Natural killer cell (primary cell): ENCODE measurements at regions not wholly inside any gene's neighbourhood (a gene's known extent, or its start where the extent isn't known, plus 50 kb on each side); places are given as distances from the start of the nearest gene placed in this dataset.
"Not testable (repeated sequence)": the region's sequence is repeated elsewhere in the genome, so short reads cannot be mapped to it uniquely, and the experiment has no call there.

Source experiments
- ATAC-seq, 3 donors: fragments of 150-1000 bp in 2 of 3; fragments of 200-7000 bp in 1 of 3; cut with Tn5 transposase; 1 replicate in 1 of 3; 2 replicates in 2 of 3; pipeline ENCODE4 v1.10.0; 2021; ENCODE audit warnings: mild to moderate bottlenecking in 2 of 3, moderate library complexity in 2 of 3
- DNase-seq, 2 donors: peaks; one replicate each; pipeline versions ENCODE4 v3.0.0 to v3.0.0-alpha.2; 2013 to 2021; ENCODE audit warnings: mixed read lengths in 1 of 2
- H3K27ac ChIP-seq: one replicate; pipeline ENCODE4 v1.5.1; 2013; ENCODE audit warnings: mild to moderate bottlenecking, low read length
- H3K27me3 ChIP-seq: one replicate; pipeline ENCODE4 v1.6.1; 2013; ENCODE audit warnings: low read length; ENCODE audit not compliant: control insufficient read depth, insufficient read depth
- H3K36me3 ChIP-seq: one replicate; pipeline ENCODE4 v1.6.1; 2013; ENCODE audit warnings: low read length; ENCODE audit not compliant: control insufficient read depth, insufficient read depth
- H3K4me1 ChIP-seq: one replicate; pipeline ENCODE4 v1.6.1; 2013; ENCODE audit warnings: low read length; ENCODE audit not compliant: control insufficient read depth, insufficient read depth
- H3K4me3 ChIP-seq: one replicate; pipeline ENCODE4 v1.5.1; 2013; ENCODE audit warnings: low read length
- H3K9me3 ChIP-seq: one replicate; pipeline ENCODE4 v1.6.1; 2013; ENCODE audit warnings: low read length; ENCODE audit not compliant: control insufficient read depth, insufficient read depth
- H3K27ac Mint-ChIP-seq, 2 donors: one replicate each; pipeline ENCODE4 v1.8.0; 2022; ENCODE audit warnings: mild to moderate bottlenecking in 2 of 2, mixed read lengths in 2 of 2, moderate library complexity in 1 of 2
- H3K27me3 Mint-ChIP-seq, 2 donors: one replicate each; pipeline ENCODE4 v1.8.0; 2022; ENCODE audit warnings: low read depth in 2 of 2, mixed read lengths in 2 of 2
- H3K36me3 Mint-ChIP-seq: one replicate; pipeline ENCODE4 v1.8.0; 2022; ENCODE audit warnings: mixed read lengths
- H3K4me1 Mint-ChIP-seq, 2 donors: one replicate each; pipeline ENCODE4 v1.8.0; 2022; ENCODE audit warnings: mixed read lengths in 2 of 2
- H3K4me3 Mint-ChIP-seq: one replicate; pipeline ENCODE4 v1.8.0; 2022; ENCODE audit warnings: mild to moderate bottlenecking, moderate library complexity, mixed read lengths
- H3K9me3 Mint-ChIP-seq, 2 donors: one replicate each; pipeline ENCODE4 v1.8.0; 2022; ENCODE audit warnings: mixed read lengths in 2 of 2
- WGBS: methylation state at CpG from one replicate; pipeline ENCODE4 v1.1.7; 2013; ENCODE audit warnings: missing lambda C conversion rate; ENCODE audit not compliant: insufficient coverage; 5-methylcytosine and 5-hydroxymethylcytosine counted together
- intact Hi-C: fragments of 100-400 bp; cut with micrococcal nuclease; formaldehyde crosslinking; loops from one replicate; pipeline ENCODE4 v1.14.2; 2022

GRCh38 chr1:146278758-146279157 is 49.9 kb upstream of the NOTCH2NLA start:
- H3K4me1 ChIP-seq, H3K36me3 ChIP-seq, H3K4me3 Mint-ChIP-seq, H3K36me3 Mint-ChIP-seq, H3K9me3 Mint-ChIP-seq, H3K9me3 ChIP-seq, H3K4me3 ChIP-seq, DNase-seq, H3K27ac ChIP-seq, intact Hi-C loops, H3K27ac Mint-ChIP-seq, H3K27me3 Mint-ChIP-seq, H3K4me1 Mint-ChIP-seq, H3K27me3 ChIP-seq, ATAC-seq: not testable (repeated sequence)
- WGBS = no CpG with 5 or more reads among the region's 2 CpGs
